Fibroblast of lung (primary cell): ENCODE measurements at regions not wholly inside any gene's neighbourhood (a gene's known extent, or its start where the extent isn't known, plus 50 kb on each side); places are given as distances from the start of the nearest gene placed in this dataset.

Source experiments
- CTCF ChIP-seq, 2 donors: IDR thresholded peaks in 1 of 2; conservative IDR thresholded peaks in 1 of 2; 1 replicate in 1 of 2; 2 replicates in 1 of 2; pipeline ENCODE4 v1.5.1; 2011 to 2012; ENCODE audit warnings: low read length in 2 of 2, control low read depth in 1 of 2, inconsistent platforms in 1 of 2, low read depth in 1 of 2, mild to moderate bottlenecking in 1 of 2
- EZH2 ChIP-seq: IDR thresholded peaks from 2 replicates; pipeline ENCODE4 v1.5.1; 2012; ENCODE audit warnings: low read length, control low read depth, mild to moderate bottlenecking; ENCODE audit errors: missing control alignments

- TF ChIP-seq CTCF (conservative IDR thresholded peaks at IDR 0.05 in 1 of 2, IDR thresholded peaks at IDR 0.05 in 1 of 2; ENCODE audit: low read depth in 1 of 2, low read length in 2 of 2) (peak; percentile 22 to 70), EZH2 (no peak)
Measured at GRCh38 chr1:189429610-189430009, 1048.1 kb downstream of the BRINP3 start.
